SIG-M5 treated with dmso at 0.1 percent for 504 hours (cell line): ENCODE measurements at regions not wholly inside any gene's neighbourhood (a gene's known extent, or its start where the extent isn't known, plus 50 kb on each side); places are given as distances from the start of the nearest gene placed in this dataset.
A peak's percentile ranks its signal among the peaks of the same experiment; 100 is the strongest.

Source experiments
- DNase-seq: peaks from one replicate; lab custom pipeline; 2025; ENCODE audit not compliant: unreplicated experiment; lab: John Stamatoyannopoulos, UW

DNA sequence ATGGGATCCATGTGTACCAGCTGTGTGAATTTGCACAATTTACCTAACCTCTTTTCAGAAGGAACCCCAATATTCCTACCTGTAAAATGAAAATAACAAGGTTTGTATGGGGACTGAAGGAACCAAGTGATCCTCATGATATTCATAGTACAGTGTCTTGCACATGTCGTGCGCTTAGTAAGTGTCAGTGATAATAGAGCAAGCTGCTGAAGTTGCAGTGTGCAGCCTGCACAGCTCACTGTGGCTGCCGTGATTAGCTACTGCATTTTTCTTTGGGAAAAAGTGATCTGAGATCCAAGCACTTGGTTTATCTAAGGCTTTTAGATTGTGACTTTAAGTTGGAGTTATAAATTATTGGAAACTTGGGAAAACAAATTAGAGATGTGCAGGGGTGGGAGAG, 135.9 kb upstream of the FRY start:
- DNase-seq, result no peak

DNA sequence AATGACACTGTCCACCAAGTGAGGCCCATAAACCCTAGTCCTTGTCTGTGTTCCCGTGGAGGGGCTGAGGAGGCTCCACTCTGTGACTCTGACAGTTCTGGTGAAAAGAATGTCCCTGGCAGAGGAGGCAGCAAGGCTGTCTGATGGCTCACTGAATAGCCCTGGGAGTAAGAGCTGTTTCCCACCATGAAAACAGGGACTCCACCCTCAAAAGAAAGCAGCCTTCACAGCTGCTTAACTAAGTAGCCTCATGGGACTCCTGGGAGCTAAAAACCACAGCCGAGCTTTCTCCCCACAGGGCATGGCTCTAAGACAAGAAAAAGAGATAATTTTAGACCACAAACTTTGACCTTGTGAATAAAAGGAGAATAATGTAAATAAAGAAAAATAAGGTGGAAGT, 135.1 kb upstream of the FRY start:
- DNase-seq, result no peak

DNA sequence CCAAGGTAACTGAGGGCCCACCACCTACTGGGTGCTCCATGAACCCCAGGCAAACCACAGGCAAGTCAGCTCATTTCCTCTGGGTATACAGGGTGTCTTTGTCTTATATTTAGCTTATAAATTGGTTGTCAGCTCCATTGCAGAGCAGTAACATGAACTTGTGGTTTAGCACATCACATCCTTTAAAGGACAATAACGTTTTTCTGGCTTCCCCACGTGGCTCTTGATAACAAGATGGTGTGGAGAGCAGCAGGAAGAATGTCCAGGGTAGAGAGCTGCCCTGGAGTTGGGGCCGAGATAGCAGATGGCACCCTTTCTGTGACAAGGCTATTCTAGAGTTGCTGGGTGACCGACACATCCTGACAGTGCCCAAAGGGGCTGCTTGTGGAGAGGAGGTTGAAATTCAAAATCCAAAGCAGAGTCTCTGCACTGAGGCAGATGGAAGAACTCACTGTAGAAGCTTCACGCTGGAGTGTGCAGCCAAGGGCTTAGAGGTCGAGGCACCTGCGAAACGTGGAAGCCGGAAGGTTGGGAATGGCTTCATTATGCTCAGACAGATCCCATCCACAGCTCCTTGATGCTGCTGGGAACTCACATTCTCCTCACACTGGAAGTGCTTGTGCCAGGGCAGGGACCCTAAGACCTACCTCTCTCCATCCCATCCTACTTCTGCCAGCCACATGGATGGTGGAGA, 133.0 kb upstream of the FRY start:
- peak; percentile 16 for DNase-seq

DNA sequence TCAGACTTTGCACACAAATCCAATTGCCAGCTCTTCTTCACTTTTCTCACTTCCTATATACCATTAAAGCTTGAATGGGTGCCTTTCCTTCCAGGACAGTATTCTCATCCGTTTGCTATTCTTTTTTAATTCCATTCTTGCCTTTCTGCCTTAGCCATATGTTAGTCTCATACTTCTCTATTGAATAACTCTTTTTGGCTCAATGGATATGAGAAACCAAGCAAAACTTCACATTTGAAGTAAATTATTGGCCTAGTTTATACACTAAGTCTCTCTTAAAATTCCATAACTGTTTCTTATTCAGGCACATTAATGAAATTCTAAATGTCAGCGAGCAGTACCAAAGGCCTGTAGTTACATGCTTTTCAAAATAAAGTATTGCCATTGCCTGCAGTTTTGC, 129.6 kb upstream of the FRY start:
- no peak for DNase-seq

DNA sequence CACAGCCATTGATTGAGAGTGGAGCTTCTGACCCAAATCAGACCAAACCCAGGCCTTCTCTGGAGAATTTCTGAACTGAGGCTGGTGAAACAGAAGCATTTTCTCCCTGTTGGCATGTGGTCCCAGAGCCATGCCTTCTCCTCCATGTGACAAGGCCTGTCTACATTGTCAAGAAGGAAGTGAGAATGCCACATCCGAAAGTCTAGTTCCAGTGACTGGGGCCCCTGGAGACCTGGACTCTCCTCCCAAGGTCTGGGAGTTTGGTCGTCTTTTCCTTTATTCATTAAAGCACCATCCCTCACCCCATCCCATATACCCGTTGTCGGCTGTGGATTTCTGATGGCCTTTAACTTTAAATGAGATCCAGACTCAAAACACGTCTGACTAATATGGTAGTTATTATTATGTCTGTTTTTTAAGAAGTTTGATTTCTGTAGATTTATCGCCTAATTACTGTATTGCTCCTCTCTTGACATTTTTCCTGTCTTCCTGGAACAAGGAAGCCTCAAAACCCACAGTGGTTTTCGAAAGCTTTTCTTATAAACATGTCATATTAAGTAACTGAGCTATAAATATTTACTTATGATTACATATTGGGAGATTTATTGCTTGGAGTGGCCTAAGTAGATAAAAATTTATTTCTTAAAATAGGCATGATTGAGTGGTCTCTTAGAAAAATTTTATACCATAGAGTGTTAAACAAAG, 128.3 kb upstream of the FRY start:
- DNase-seq, result no peak

DNA sequence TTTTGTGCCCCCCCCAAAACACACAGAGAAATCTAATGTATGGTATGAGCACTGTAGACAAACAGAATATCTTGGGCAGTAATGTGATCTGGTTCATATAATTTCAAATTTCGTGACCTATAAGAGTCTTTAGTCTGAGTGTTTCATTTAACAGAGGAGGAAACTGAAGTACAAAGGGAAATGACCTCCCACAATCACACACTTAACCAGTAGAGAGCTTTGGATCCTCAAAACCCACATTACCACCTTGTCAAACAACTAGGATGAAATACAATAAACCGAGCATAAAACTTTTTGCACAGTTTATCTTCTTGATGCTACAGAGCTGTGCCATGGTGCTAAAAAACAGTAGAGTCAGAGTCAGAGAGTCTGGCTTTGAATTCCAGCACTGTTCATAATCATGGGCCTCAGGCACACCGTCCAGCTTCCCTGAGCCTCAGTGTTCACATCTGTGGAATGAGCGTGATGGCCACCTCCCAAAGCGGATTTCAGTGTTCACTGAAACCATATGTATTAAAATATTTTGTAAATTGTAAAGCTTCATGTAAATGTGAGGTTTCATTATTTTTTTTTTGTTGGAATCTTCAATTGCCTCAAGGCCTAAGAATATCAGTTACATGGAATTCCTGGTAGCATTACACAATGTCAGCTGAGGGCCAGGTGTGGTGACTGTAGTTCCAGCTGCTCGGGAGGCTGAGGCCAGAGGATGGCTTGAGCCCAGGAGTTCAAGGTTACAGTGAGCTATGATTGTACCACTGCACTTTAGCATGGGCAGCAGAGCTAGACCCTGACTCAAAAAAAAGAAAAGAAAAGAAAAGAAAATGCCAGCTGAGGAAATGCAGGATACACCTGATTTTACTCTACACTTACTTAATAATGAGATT, 126.4 kb upstream of the FRY start:
- DNase-seq, result no peak

DNA sequence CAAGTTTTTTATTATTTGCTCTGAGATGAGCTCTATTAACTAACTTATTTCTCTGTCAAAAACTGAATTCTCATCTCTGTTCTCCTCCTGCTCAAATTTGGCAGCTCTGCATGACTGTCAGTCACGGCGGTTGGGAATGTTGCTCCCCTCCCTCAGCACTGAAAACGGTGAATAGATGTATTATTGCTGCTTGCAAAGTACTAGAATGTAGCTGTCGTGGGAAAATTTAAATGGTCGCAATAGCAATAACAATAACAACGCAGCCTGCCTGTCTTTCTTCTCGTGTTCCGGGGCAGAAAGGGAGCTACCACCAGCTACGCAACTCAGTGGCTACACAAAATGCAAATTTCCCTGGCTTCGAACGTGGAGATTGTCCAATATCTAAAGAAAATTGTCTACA, 125.6 kb upstream of the FRY start:
- DNase-seq, result no peak

DNA sequence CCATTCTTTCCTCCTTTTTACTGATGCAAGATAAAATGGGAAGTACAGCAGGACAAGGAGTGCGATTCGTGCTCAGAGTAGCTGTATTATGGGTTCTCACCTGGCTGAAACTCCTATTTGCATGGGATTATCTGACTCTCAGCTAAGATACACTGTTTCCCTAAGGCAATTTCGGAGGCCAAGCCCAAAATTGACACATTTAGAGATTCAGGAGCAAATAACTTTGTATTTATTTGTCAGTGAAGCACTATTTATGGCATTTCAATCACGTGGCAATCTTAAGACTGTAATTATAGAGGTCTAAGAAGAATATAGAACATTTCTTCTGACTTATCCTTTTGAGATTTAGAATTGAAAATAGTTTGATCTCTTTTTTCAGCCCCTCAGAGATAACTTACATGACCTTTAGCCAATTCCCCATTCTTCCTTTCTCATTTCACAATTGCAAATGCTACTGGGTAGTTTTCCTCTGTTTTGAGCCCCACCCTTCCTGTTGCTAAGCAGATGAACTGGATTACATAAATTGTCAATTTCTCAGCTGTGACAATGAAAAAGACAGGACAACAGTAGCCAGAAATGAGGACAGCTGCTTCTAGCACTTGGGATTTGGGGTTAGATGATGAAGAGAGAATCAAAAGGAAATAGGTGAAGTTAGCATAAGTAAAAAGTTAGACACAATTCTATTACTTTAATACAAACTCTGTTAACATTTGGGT, 122.7 kb upstream of the FRY start:
- peak; percentile 92 for DNase-seq

DNA sequence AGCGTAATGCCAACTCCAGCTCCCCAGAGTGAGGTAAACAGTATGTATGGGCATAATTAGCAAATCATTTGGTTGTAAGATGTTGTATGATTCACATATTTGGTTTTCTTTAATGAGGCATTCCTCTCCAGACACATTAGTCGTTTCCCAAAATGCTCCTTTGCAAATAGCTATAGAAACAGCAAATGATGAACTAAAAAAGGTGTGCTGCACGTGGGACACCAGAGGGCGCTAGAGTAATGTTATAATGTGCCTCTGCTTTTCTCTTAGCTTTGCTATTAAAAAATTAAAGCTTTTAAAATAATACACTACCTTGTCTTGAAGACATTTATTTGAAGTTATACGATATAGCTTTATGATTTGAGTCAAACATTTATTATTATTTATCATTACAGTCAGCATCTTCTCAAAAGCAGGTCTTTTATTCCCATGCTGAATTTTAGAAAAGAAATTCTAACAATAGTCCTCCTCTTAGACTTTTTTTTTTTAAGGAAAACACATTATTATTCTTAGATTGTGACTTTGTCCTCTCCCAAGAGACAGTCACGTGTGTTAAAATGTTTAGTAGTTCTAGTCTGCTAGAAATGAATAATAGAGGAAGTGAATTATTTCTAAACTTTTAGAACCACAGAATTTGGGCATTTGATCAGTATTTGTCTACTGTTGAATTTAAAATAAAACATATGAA, 121.6 kb upstream of the FRY start:
- peak; percentile 75 for DNase-seq

DNA sequence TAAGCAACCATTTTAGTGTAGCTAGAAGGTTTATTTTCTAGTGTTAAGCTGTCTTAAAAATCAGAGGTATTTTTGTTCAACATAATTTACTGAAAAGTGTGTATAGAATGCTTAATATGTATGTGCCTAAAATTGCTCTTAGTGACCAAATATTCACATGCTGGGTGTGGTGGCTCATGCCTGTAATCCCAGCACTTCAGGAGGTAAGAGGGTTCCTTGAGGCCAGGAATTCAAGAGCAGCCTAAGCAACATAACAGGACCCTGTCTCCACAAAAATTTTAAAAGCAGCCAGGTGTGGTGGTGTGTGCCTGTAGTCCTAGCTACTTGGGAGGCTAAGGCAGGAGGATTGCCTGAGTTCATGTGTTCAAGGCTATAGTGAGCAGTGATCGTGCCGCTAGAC, 120.9 kb upstream of the FRY start:
- DNase-seq, result no peak

DNA sequence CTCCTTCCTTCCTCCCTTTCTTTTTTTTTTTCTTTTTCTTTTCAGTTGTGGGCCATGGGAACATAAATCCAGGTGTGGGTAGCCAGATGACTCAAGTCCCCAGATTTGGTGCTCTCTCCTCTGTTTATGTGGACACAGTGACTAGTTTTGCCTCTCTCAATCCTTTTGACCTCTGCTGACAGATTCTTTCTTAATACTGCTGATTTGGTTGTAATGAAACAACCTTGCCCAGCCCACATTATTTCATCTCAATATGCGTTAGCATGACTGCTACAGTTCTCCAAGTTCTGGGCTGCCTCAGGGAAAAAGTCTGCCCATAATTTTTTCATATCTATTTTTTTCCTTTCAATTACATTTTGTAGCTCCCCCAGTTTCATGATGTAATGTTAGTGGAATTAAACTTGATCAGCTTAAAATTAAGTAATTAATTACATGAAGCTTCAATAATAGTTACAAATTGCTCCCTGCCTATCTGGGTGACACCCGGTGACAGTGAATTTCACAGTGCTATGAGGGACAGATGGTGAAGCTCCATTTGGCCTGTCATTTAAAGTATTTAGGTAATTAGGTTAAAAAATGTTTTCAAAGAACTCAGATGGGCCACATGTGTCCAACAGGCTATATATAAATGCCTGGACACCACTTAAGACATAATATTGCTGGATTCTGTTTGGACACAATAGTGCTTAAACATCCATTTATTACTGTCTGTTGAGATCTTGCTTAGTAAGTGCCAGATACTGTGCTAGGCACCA, 118.8 kb upstream of the FRY start:
- no peak for DNase-seq

DNA sequence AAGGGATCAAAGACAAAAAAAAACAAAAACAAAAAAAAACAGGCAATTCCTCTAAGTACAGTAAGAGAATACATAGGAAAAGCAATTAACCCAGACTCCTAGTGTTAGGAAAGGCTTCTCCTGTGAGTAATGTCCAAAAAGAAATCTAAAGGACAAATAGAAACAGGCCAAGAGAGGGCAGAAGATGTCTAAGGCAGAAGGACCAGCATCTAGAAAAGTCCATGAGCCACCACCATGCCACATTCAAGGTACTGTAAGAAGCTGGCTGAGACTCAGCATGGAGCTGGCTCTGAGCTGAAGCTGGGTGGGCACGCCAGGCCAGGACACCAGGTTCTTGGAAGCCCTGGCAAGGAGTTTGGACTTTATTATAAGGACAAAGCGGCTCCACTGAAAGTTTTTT, 118.1 kb upstream of the FRY start:
- no peak for DNase-seq

DNA sequence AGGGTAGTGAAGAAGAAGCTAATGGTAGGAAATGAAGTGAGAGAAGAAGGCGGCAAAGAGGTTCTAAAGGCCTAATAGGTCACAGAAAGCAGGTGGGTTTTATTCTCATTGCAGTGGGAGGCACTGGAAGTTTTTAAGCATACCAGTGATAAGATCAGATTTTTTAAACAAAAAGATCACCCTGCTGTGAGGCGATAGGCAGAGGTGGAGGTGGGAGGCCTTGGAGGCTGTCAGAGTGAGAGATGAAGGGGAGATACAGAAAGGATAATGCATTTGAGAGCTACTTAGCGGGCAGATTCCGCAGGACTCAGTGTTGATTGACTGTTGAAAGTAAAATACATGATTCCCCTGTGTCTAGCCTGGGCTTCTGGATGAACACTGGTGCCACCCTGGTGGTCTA, 116.7 kb upstream of the FRY start:
- no peak for DNase-seq

DNA sequence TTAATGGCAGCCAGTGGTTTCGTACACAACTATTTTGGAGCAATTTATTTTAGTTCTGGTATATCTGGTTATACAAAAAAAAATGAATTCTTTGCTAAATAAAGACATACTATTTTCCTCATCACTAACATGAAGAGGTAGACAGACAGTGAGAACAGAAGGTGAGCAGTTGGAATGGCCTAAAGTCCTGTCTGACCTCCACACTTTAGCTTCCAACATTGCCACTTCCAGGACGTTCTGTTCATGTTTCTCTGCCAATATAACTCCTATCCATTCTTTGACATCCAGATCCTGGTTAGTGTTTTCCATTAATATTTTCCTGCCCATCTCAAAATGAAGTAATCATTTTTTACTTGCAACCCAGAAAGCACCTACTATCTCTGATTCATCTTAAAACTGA, 112.9 kb upstream of the FRY start:
- no peak for DNase-seq

DNA sequence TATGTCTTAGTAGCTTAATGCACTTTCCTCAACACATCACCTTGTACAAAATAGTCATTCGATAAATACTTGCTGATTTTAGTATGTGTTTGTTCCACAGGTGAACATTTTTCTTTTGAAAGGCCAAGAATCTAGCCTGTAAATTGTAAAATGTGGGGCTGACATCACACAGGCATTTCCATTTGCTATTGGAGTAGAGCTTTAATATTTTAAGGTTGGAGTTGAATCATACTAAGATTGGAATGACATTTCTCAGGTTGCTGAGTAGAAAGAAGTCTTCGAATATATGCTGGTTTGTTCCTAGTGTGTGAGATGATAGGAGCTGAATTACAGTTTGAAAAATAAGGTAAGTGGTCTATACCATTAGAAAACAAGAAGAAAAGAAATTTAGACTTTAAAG, 112.3 kb upstream of the FRY start:
- no peak for DNase-seq

DNA sequence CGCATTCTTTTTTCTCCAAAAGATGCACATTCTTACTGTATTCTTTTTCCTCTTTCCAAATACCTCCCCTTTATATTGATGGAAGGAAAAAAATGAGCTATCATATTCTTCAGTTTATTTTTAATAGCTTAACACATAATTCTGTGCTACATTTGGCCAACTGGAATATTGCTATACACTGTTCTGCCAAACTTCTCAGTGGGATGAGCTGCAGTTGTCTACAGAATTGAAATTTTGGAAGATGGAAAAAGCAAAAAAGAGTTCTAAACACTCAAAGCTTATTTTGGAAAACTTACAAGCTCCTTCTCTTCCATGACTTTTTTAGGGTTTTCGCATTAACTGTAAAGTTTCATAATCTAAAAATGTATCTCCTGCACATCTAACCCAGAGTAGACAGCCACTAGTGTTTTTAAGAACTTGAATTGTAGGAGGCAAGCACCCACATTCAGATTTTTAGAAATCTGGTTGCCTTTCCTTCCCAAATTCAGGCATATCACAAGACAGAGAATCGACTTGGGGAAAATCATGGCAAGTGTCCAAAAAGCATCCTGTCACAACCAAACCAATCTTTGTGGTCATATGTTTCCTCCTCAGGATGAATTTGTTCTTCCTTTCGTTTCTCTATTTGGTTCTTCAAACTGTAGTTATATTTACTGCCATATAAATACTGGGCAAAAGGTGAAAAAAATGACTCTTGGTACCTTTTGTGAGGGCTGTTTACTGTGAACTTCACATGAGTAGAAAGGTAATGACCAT, 111.4 kb upstream of the FRY start:
- DNase-seq, result peak; percentile 43

DNA sequence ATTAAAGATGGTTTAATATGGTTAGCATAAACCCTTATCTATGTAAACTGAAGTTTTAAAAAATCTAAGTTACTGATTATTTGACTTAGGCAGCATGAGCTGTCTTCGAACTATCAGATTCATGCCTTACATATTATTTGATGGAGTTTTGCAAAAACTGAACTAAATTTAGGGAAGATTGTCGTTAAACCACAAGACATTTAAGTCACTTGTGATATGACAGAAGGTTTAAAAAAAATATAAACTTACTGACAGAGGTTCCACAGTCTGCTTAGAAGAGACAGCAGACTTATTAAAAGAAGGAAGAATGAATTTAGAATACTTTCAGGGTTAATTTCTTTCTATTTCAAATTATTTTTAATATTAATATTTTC, 110.9 kb upstream of the FRY start:
- peak; percentile 28 for DNase-seq

DNA sequence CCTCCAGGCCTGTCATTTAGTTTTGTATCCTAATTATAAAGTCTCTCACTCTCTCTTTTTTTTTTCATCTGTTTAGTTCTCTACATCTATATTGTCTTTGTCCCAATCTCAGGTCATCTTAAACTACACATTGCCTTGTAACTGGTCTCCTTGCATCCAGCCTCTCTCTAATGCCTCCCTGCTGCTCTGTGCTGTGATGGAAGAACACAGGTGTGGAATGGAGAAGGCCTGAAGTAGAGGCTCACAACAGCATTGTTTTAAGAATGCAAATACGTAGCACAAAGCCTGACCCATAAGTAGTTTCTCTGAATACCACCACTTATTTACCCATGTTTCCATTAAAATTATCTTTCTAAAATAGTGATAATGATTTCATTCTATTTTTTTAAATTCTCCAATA, 108.8 kb upstream of the FRY start:
- DNase-seq, result no peak

DNA sequence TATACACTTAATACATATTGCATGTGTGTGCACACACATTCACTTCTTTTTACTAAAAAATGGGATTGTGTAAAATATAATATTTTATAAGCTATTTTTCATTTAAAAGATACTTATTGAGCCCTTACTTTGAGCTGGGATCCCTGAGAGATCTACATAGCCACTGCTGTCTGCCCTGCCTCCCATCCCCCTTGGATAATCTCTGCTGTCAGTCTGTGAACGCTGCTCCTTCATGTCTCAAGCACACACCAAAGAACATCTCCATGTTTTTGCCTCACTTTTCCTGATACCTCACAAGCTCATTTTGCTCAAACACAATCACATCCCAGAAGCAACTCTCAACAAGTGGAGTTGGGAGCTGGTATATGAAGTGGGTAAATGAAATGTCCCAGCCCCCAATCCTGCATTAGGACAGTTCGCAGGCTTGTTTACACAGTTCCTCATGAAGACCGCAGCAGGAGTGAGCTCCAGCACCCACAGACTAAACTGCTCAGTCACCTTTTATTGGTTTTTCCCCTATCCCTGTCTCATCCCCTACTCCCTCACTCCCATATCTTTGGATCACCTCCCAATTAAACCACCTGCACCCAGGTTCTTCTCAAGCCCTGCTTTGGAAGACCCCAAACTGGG, 108.3 kb upstream of the FRY start:
- no peak for DNase-seq
